ENCODE measurements at regions not wholly inside any gene's neighbourhood (a gene's known extent, or its start where the extent isn't known, plus 50 kb on each side); places are given as distances from the start of the nearest gene placed in this dataset.

- Histone ChIP-seq H3K4me1 (ENCODE audit: insufficient read depth, low read length) (no peaks in the 10 kb centered on the region), H4K5ac (ENCODE audit: insufficient read length, low read depth, low read length) (no peak overlapping the region), H3K56ac (ENCODE audit: insufficient read length, low read depth, low read length) (no peak overlapping the region), H2BK12ac (ENCODE audit: insufficient read length, low read depth, low read length) (no peak overlapping the region), H3K9me3 (ENCODE audit: control insufficient read depth, low read depth, low read length) (no peaks in the 10 kb centered on the region), H3T11ph (ENCODE audit: low read length) (no peak overlapping the region), H3K4me2 (ENCODE audit: insufficient read depth, insufficient read length, low read length) (no peak overlapping the region), H2BK5ac (ENCODE audit: insufficient read length, low read length) (no peak overlapping the region), H3K27me3 (ENCODE audit: insufficient read depth, low read length) (no peaks in the 10 kb centered on the region), H3K23ac (ENCODE audit: insufficient read length, low read depth, low read length) (no peak overlapping the region), H3K23me2 (ENCODE audit: insufficient read length, low read depth, low read length, poor library complexity, severe bottlenecking) (no peaks in the 10 kb centered on the region), H2AK5ac (ENCODE audit: insufficient read length, low read length) (no peak overlapping the region), H4K91ac (ENCODE audit: insufficient read length, low read depth, low read length) (no peak overlapping the region), H2AFZ (ENCODE audit: low read length) (no peak overlapping the region), H2BK120ac (ENCODE audit: low read depth, low read length, poor library complexity, severe bottlenecking) (no peak overlapping the region), H3K18ac (ENCODE audit: insufficient read length, low read depth, low read length) (no peak overlapping the region), H2BK15ac (ENCODE audit: low read depth, low read length) (no peak overlapping the region), H4K20me1 (ENCODE audit: control insufficient read depth, insufficient read depth, insufficient read length) (no peaks in the 10 kb centered on the region), H3K4ac (ENCODE audit: low read depth, low read length) (no peak overlapping the region), H3K14ac (ENCODE audit: insufficient read depth, low read length) (no peak overlapping the region), H3K79me2 (ENCODE audit: insufficient read depth, low read length) (no peaks in the 10 kb centered on the region), H3K79me1 (ENCODE audit: insufficient read depth, low read depth, low read length, poor library complexity, severe bottlenecking) (no peaks in the 10 kb centered on the region), H3K27ac (ENCODE audit: insufficient read length, low read depth, low read length) (no peak overlapping the region), H4K8ac (replicated peaks; ENCODE audit: insufficient read length, low read depth, low read length) (no peak overlapping the region), H2BK20ac (ENCODE audit: low read depth, low read length, poor library complexity, severe bottlenecking) (no peak overlapping the region), H3K9ac (ENCODE audit: extremely low read depth, insufficient read length, low read length) (no peak overlapping the region)
- TF ChIP-seq CTCF (conservative IDR thresholded peaks at IDR 0.05): peak; percentile 78
- Mint-ChIP-seq H3K36me3 (ENCODE audit: insufficient read depth in 1 of 3, low read depth in 3 of 3) (no peaks in the 10 kb centered on the region), H3K27me3 (ENCODE audit: low read depth) (no peaks in the 10 kb centered on the region), H3K9me3 (0 out of 5 replicates have a peak, but pooled peaks cover 0 to 3% of the 10 kb centered on the region in 2 experiments), H3K4me3 (no peak overlapping the region), H3K4me1 (no peaks in the 10 kb centered on the region), H3K27ac (no peak overlapping the region)
- no CpG with 5 or more reads among the region's 3 CpGs for whole genome bisulfite sequencing (ENCODE audit: extremely low coverage, insufficient read length, low lambda C conversion rate)
- DNase-seq: no peak
Measured at GRCh38 chr2:18149660-18150246, 271.3 kb downstream of the KCNS3 start.
